Mesenchymal stem cell (in vitro differentiated cells and primary cell): ENCODE measurements at regions not wholly inside any gene's neighbourhood (a gene's known extent, or its start where the extent isn't known, plus 50 kb on each side); places are given as distances from the start of the nearest gene placed in this dataset.

Experiments used
- DNase-seq: peaks from one replicate; pipeline ENCODE4 v3.0.0-alpha.2; 2013
- H2AFZ ChIP-seq: one replicate; pipeline ENCODE4 v1.6.1; 2013; ENCODE audit warnings: low read depth, mild to moderate bottlenecking, control low read depth, inconsistent platforms, low read length, moderate library complexity
- H2AK5ac ChIP-seq: 2 replicates; pipeline ENCODE4 v1.6.1; 2013; ENCODE audit warnings: low read length, moderate library complexity, mild to moderate bottlenecking, inconsistent platforms; ENCODE audit not compliant: severe bottlenecking
- H2BK120ac ChIP-seq: one replicate; pipeline ENCODE4 v1.6.1; 2013; ENCODE audit warnings: low read depth, mild to moderate bottlenecking, inconsistent platforms, low read length, moderate library complexity
- H2BK12ac ChIP-seq, 2 experiments: one replicate each; pipeline ENCODE4 v1.6.1; 2013; ENCODE audit warnings: inconsistent platforms in 2 of 2, low read length in 2 of 2, mild to moderate bottlenecking in 2 of 2, moderate library complexity in 2 of 2, control low read depth in 1 of 2
- H2BK15ac ChIP-seq: one replicate; pipeline ENCODE4 v1.6.1; 2013; ENCODE audit warnings: mild to moderate bottlenecking, low read depth, inconsistent platforms; ENCODE audit not compliant: poor library complexity, severe bottlenecking
- H2BK5ac ChIP-seq: 2 replicates; pipeline ENCODE4 v1.6.1; 2013; ENCODE audit warnings: low read depth, mild to moderate bottlenecking, low read length, control low read depth, inconsistent platforms; ENCODE audit not compliant: poor library complexity, severe bottlenecking
- H3K14ac ChIP-seq, 2 experiments: one replicate each; pipeline ENCODE4 v1.6.1; 2013; ENCODE audit warnings: inconsistent platforms in 2 of 2, low read length in 2 of 2, control low read depth in 1 of 2, mild to moderate bottlenecking in 1 of 2, moderate library complexity in 1 of 2
- H3K18ac ChIP-seq, 2 experiments: one replicate each; pipeline ENCODE4 v1.6.1; 2013; ENCODE audit warnings: inconsistent platforms in 2 of 2, low read length in 2 of 2, control low read depth in 1 of 2, low read depth in 1 of 2, mild to moderate bottlenecking in 1 of 2
- H3K23ac ChIP-seq, 2 experiments: one replicate each; pipeline ENCODE4 v1.6.1; 2013; ENCODE audit warnings: inconsistent platforms in 2 of 2, low read length in 2 of 2, mild to moderate bottlenecking in 2 of 2, moderate library complexity in 2 of 2, control low read depth in 1 of 2
- H3K27ac ChIP-seq: 2 replicates; pipeline ENCODE4 v1.5.1; 2013; ENCODE audit warnings: mild to moderate bottlenecking, moderate library complexity, low read length, control low read depth, inconsistent platforms; ENCODE audit not compliant: poor library complexity, severe bottlenecking
- H3K27me3 ChIP-seq, 2 experiments: 2 replicates each; pipeline versions ENCODE4 v1.6.1 to v1.7.0; 2013; ENCODE audit warnings: low read length in 2 of 2, mild to moderate bottlenecking in 2 of 2, moderate library complexity in 2 of 2, control low read depth in 1 of 2, inconsistent platforms in 1 of 2; ENCODE audit not compliant: control insufficient read depth in 1 of 2, insufficient read depth in 1 of 2
- H3K36me3 ChIP-seq, 2 experiments: 2 replicates each; pipeline versions ENCODE4 v1.6.1 to v1.7.0; 2013; ENCODE audit warnings: low read length in 2 of 2, control low read depth in 1 of 2, inconsistent platforms in 1 of 2, low read depth in 1 of 2, mild to moderate bottlenecking in 1 of 2; ENCODE audit not compliant: insufficient read depth in 2 of 2, control insufficient read depth in 1 of 2
- H3K4ac ChIP-seq, 2 experiments: one replicate each; pipeline ENCODE4 v1.6.1; 2013; ENCODE audit warnings: inconsistent platforms in 2 of 2, low read length in 2 of 2, mild to moderate bottlenecking in 2 of 2, moderate library complexity in 2 of 2, control low read depth in 1 of 2, low read depth in 1 of 2
- H3K4me1 ChIP-seq: 2 replicates; pipeline ENCODE4 v1.6.1; 2013; ENCODE audit warnings: low read depth, low read length, control low read depth; ENCODE audit not compliant: control insufficient read depth, insufficient read depth
- H3K4me2 ChIP-seq: 2 replicates; pipeline ENCODE4 v1.6.1; 2013; ENCODE audit warnings: low read length, mild to moderate bottlenecking, inconsistent platforms; ENCODE audit not compliant: poor library complexity, severe bottlenecking
- H3K4me3 ChIP-seq, 2 experiments: 2 replicates each; pipeline versions ENCODE4 v1.5.1 to v1.7.0; 2013; ENCODE audit warnings: low read length in 2 of 2, mild to moderate bottlenecking in 2 of 2, control low read depth in 1 of 2, low read depth in 1 of 2; ENCODE audit not compliant: insufficient read depth in 1 of 2
- H3K79me1 ChIP-seq: replicated peaks from 2 replicates; pipeline ENCODE4 v1.6.1; 2013; ENCODE audit warnings: mild to moderate bottlenecking, control low read depth, low read length, inconsistent platforms; ENCODE audit not compliant: poor library complexity, severe bottlenecking
- H3K9ac ChIP-seq: 2 replicates; pipeline ENCODE4 v1.7.0; 2013; ENCODE audit warnings: mild to moderate bottlenecking, low read length, moderate library complexity
- H3K9me3 ChIP-seq: 2 replicates; pipeline ENCODE4 v1.7.0; 2013; ENCODE audit warnings: mild to moderate bottlenecking, low read length; ENCODE audit not compliant: control insufficient read depth
- H4K8ac ChIP-seq: one replicate; pipeline ENCODE4 v1.6.1; 2013; ENCODE audit warnings: inconsistent platforms, mild to moderate bottlenecking, low read length, moderate library complexity
- H4K91ac ChIP-seq: one replicate; pipeline ENCODE4 v1.6.1; 2013; ENCODE audit warnings: mild to moderate bottlenecking, low read length, inconsistent platforms
- WGBS: methylation state at CpG from one replicate; pipeline ENCODE4 v1.1.7; 2013; ENCODE audit warnings: mixed read lengths; 5-methylcytosine and 5-hydroxymethylcytosine counted together

- H2BK5ac ChIP-seq = no peak overlapping the region
- H2BK12ac ChIP-seq = no peak overlapping the region
- no peak overlapping the region for H2BK15ac ChIP-seq
- no peaks in the 10 kb centered on the region for H3K27me3 ChIP-seq
- no peak overlapping the region for H3K23ac ChIP-seq
- H3K9ac ChIP-seq = no peak overlapping the region
- no peak overlapping the region for H3K18ac ChIP-seq
- H3K4ac ChIP-seq = no peak overlapping the region
- WGBS = 66% methylated on average over 2 of the region's 2 CpGs
- no peak overlapping the region for H3K14ac ChIP-seq
- no peak overlapping the region for H4K91ac ChIP-seq
- H3K36me3 ChIP-seq = no peaks in the 10 kb centered on the region
- no peak overlapping the region for H3K27ac ChIP-seq
- no peak overlapping the region for H2AK5ac ChIP-seq
- H3K9me3 ChIP-seq = peaks cover 3% of the 10 kb centered on the region
- H2AFZ ChIP-seq = no peak overlapping the region
- H2BK120ac ChIP-seq = no peak overlapping the region
- no peak overlapping the region for H3K4me3 ChIP-seq
- H3K4me1 ChIP-seq = no peaks in the 10 kb centered on the region
- no peak overlapping the region for H3K4me2 ChIP-seq
- DNase-seq = no peak
- no peaks in the 10 kb centered on the region for H3K79me1 ChIP-seq
- no peak overlapping the region for H4K8ac ChIP-seq
Measured at GRCh38 chr4:106486533-106486932, 118.0 kb upstream of the GIMD1 start.

GRCh38 chr4:106481801-106482200, 113.2 kb upstream of the GIMD1 start:
- Histone ChIP-seq H3K23ac (no peak overlapping the region), H3K4me2 (no peak overlapping the region), H2BK120ac (no peak overlapping the region), H2BK12ac (no peak overlapping the region), H2BK5ac (no peak overlapping the region), H3K4me1 (no peaks in the 10 kb centered on the region), H4K8ac (no peak overlapping the region), H3K9ac (no peak overlapping the region), H4K91ac (no peak overlapping the region), H3K4me3 (no peak overlapping the region), H3K79me1 (no peaks in the 10 kb centered on the region), H3K36me3 (no peaks in the 10 kb centered on the region), H2BK15ac (no peak overlapping the region), H3K14ac (no peak overlapping the region), H3K27ac (no peak overlapping the region), H2AFZ (no peak overlapping the region), H3K4ac (no peak overlapping the region), H2AK5ac (no peak overlapping the region), H3K9me3 (peaks cover 3% of the 10 kb centered on the region), H3K27me3 (no peaks in the 10 kb centered on the region), H3K18ac (no peak overlapping the region)
- no peak for DNase-seq
- WGBS = 93% methylated on average over 3 of the region's 3 CpGs

- Histone ChIP-seq H3K4me1 (no peaks in the 10 kb centered on the region), H3K23ac (no peak overlapping the region), H3K27ac (no peak overlapping the region), H4K8ac (no peak overlapping the region), H3K9ac (no peak overlapping the region), H3K14ac (no peak overlapping the region), H3K79me1 (no peaks in the 10 kb centered on the region), H2BK5ac (no peak overlapping the region), H3K27me3 (no peaks in the 10 kb centered on the region), H3K18ac (no peak overlapping the region), H2BK12ac (no peak overlapping the region), H3K4me3 (no peak overlapping the region), H2AFZ (no peak overlapping the region), H4K91ac (no peak overlapping the region), H3K36me3 (no peaks in the 10 kb centered on the region), H3K4ac (no peak overlapping the region), H2AK5ac (no peak overlapping the region), H2BK120ac (no peak overlapping the region), H2BK15ac (no peak overlapping the region), H3K9me3 (no peaks in the 10 kb centered on the region), H3K4me2 (no peak overlapping the region)
- WGBS = no CpG with 5 or more reads among the region's 5 CpGs
- no peak for DNase-seq
Measured at GRCh38 chr4:106478152-106478551, 109.6 kb upstream of the GIMD1 start.

- H3K4me2 ChIP-seq = no peak overlapping the region
- H2BK15ac ChIP-seq = no peak overlapping the region
- H3K23ac ChIP-seq = no peak overlapping the region
- H3K36me3 ChIP-seq = no peaks in the 10 kb centered on the region
- no peaks in the 10 kb centered on the region for H3K27me3 ChIP-seq
- H3K4me3 ChIP-seq = no peak overlapping the region
- DNase-seq = no peak
- no peak overlapping the region for H2BK12ac ChIP-seq
- no peak overlapping the region for H3K4ac ChIP-seq
- H3K4me1 ChIP-seq = no peaks in the 10 kb centered on the region
- no peak overlapping the region for H2BK120ac ChIP-seq
- H2AFZ ChIP-seq = no peak overlapping the region
- no peaks in the 10 kb centered on the region for H3K79me1 ChIP-seq
- H2BK5ac ChIP-seq = no peak overlapping the region
- H3K27ac ChIP-seq = no peak overlapping the region
- no peak overlapping the region for H3K18ac ChIP-seq
- no peak overlapping the region for H2AK5ac ChIP-seq
- H3K9ac ChIP-seq = no peak overlapping the region
- no peak overlapping the region for H3K14ac ChIP-seq
- H4K8ac ChIP-seq = no peak overlapping the region
- WGBS = 81% methylated on average over 1 of the region's 1 CpG
- H3K9me3 ChIP-seq = peaks cover 5% of the 10 kb centered on the region
- H4K91ac ChIP-seq = no peak overlapping the region
Measured at GRCh38 chr4:106476741-106477140, 108.2 kb upstream of the GIMD1 start.
